Erythroblast (primary cell): ENCODE measurements at regions not wholly inside any gene's neighbourhood (a gene's known extent, or its start where the extent isn't known, plus 50 kb on each side); places are given as distances from the start of the nearest gene placed in this dataset.

Experiments
- GATA1 ChIP-seq: IDR thresholded peaks from 2 replicates; pipeline ENCODE4 v1.6.1; 2011; ENCODE audit warnings: low read depth, mild to moderate bottlenecking, control low read depth, low read length, moderate library complexity
- POLR2A ChIP-seq: IDR thresholded peaks from 2 replicates; pipeline ENCODE4 v1.6.1; 2011; ENCODE audit warnings: mild to moderate bottlenecking, low read length

- TF ChIP-seq POLR2A (no peak), GATA1 (no peak)
Measured at GRCh38 chr14:95442016-95442632, 74.3 kb downstream of the SYNE3 start.
